ENCODE measurements at regions not wholly inside any gene's neighbourhood (a gene's known extent, or its start where the extent isn't known, plus 50 kb on each side); places are given as distances from the start of the nearest gene placed in this dataset.
A peak's percentile ranks its signal among the peaks of the same experiment; 100 is the strongest.
"Not testable (repeated sequence)": the region's sequence is repeated elsewhere in the genome, so short reads cannot be mapped to it uniquely, and the experiment has no call there.

GRCh38 chr10:53358536-53358935 is 586.0 kb upstream of the MBL2 start:
- FAIRE-seq (peak; percentile 20), DNase-seq (ENCODE audit: low read depth, low spot score) (no peak)
- no peak overlapping the region for H3K9ac ChIP-seq (ENCODE audit: control insufficient read depth, extremely low read depth, insufficient read depth, low read length)
- H3K4me3 ChIP-seq (ENCODE audit: control insufficient read depth in 2 of 3, extremely low read depth in 1 of 3, insufficient read depth in 2 of 3, low read depth in 1 of 3, low read length in 3 of 3): no peak overlapping the region
- no peaks in the 10 kb centered on the region for H3K27me3 ChIP-seq (ENCODE audit: control insufficient read depth, extremely low read depth, insufficient read depth, low read length)
- H3K79me2 ChIP-seq (ENCODE audit: control insufficient read depth, insufficient read depth, low read length): no peaks in the 10 kb centered on the region
- no peaks in the 10 kb centered on the region for H3K9me3 ChIP-seq (ENCODE audit: control insufficient read depth, low read depth, low read length)
- no peak for TF ChIP-seq EZH2 (IDR thresholded peaks at IDR 0.05; ENCODE audit: low read length)
- no peaks in the 10 kb centered on the region for H4K20me1 ChIP-seq (ENCODE audit: control insufficient read depth, extremely low read depth, insufficient read depth, low read length)
- H3K4me1 ChIP-seq (ENCODE audit: control insufficient read depth, extremely low read depth, insufficient read depth, low read length): peaks cover 16% of the 10 kb centered on the region
- dilution Hi-C loops (cut with MboI; ENCODE audit: extremely low pct_ligation_motif_present, low sequenced_read_pairs): no loop called here
- no peak overlapping the region for H2AFZ ChIP-seq (ENCODE audit: control insufficient read depth, low read length)
- no peaks in the 10 kb centered on the region for H3K36me3 ChIP-seq (ENCODE audit: control insufficient read depth in 2 of 2, extremely low read depth in 1 of 2, insufficient read depth in 2 of 2, low read length in 2 of 2)
- H3K9me1 ChIP-seq (ENCODE audit: control insufficient read depth, extremely low read depth, insufficient read depth, low read length): no peaks in the 10 kb centered on the region
- H3K4me2 ChIP-seq (ENCODE audit: control insufficient read depth, extremely low read depth, insufficient read depth, low read depth, low read length): no peak overlapping the region
- no peak overlapping the region for H3K27ac ChIP-seq (ENCODE audit: control insufficient read depth, insufficient read depth, low read length)

GRCh38 chr10:53357587-53357986 is 585.0 kb upstream of the MBL2 start:
- Histone ChIP-seq H2AFZ (ENCODE audit: control insufficient read depth, low read length) (no peak overlapping the region), H3K9me1 (ENCODE audit: control insufficient read depth, extremely low read depth, insufficient read depth, low read length) (no peaks in the 10 kb centered on the region), H3K27me3 (ENCODE audit: control insufficient read depth, extremely low read depth, insufficient read depth, low read length) (no peaks in the 10 kb centered on the region), H3K4me2 (ENCODE audit: control insufficient read depth, extremely low read depth, insufficient read depth, low read depth, low read length) (no peak overlapping the region), H3K9ac (ENCODE audit: control insufficient read depth, extremely low read depth, insufficient read depth, low read length) (no peak overlapping the region), H3K27ac (ENCODE audit: control insufficient read depth, insufficient read depth, low read length) (no peak overlapping the region), H4K20me1 (ENCODE audit: control insufficient read depth, extremely low read depth, insufficient read depth, low read length) (no peaks in the 10 kb centered on the region), H3K36me3 (ENCODE audit: control insufficient read depth in 2 of 2, extremely low read depth in 1 of 2, insufficient read depth in 2 of 2, low read length in 2 of 2) (no peaks in the 10 kb centered on the region), H3K9me3 (ENCODE audit: control insufficient read depth, low read depth, low read length) (no peaks in the 10 kb centered on the region), H3K4me3 (ENCODE audit: control insufficient read depth in 2 of 3, extremely low read depth in 1 of 3, insufficient read depth in 2 of 3, low read depth in 1 of 3, low read length in 3 of 3) (no peak overlapping the region), H3K79me2 (ENCODE audit: control insufficient read depth, insufficient read depth, low read length) (no peaks in the 10 kb centered on the region), H3K4me1 (ENCODE audit: control insufficient read depth, extremely low read depth, insufficient read depth, low read length) (peaks cover 16% of the 10 kb centered on the region)
- dilution Hi-C loops (cut with MboI; ENCODE audit: extremely low pct_ligation_motif_present, low sequenced_read_pairs): no loop called here
- FAIRE-seq (peak; percentile 80), DNase-seq (ENCODE audit: low read depth, low spot score) (peak; percentile 17)
- TF ChIP-seq CTCF (optimal IDR thresholded peaks at IDR 0.05 in 1 of 3, IDR thresholded peaks at IDR 0.05 in 1 of 3, conservative IDR thresholded peaks at IDR 0.05 in 1 of 3; ENCODE audit: extremely low read depth in 1 of 3, insufficient read depth in 2 of 3, low read length in 3 of 3) (no peak), EZH2 (IDR thresholded peaks at IDR 0.05; ENCODE audit: low read length) (no peak)

GRCh38 chr10:53356616-53357349 is 584.2 kb upstream of the MBL2 start:
- DNase-seq (ENCODE audit: low read depth, low spot score): peak; percentile 15
- no peaks in the 10 kb centered on the region for H3K9me3 ChIP-seq (ENCODE audit: control insufficient read depth, low read depth, low read length)
- dilution Hi-C loops (cut with MboI; ENCODE audit: extremely low pct_ligation_motif_present, low sequenced_read_pairs): no loop called here
- no peaks in the 10 kb centered on the region for H4K20me1 ChIP-seq (ENCODE audit: control insufficient read depth, extremely low read depth, insufficient read depth, low read length)
- H3K4me2 ChIP-seq (ENCODE audit: control insufficient read depth, extremely low read depth, insufficient read depth, low read depth, low read length): no peak overlapping the region
- no peaks in the 10 kb centered on the region for H3K9me1 ChIP-seq (ENCODE audit: control insufficient read depth, extremely low read depth, insufficient read depth, low read length)
- H3K4me1 ChIP-seq (ENCODE audit: control insufficient read depth, extremely low read depth, insufficient read depth, low read length): peaks cover 16% of the 10 kb centered on the region
- FAIRE-seq: no peak
- H3K36me3 ChIP-seq (ENCODE audit: control insufficient read depth in 2 of 2, extremely low read depth in 1 of 2, insufficient read depth in 2 of 2, low read length in 2 of 2): no peaks in the 10 kb centered on the region
- H2AFZ ChIP-seq (ENCODE audit: control insufficient read depth, low read length): no peak overlapping the region
- no peaks in the 10 kb centered on the region for H3K27me3 ChIP-seq (ENCODE audit: control insufficient read depth, extremely low read depth, insufficient read depth, low read length)
- no peak overlapping the region for H3K9ac ChIP-seq (ENCODE audit: control insufficient read depth, extremely low read depth, insufficient read depth, low read length)
- H3K79me2 ChIP-seq (ENCODE audit: control insufficient read depth, insufficient read depth, low read length): no peaks in the 10 kb centered on the region
- H3K27ac ChIP-seq (ENCODE audit: control insufficient read depth, insufficient read depth, low read length): no peak overlapping the region
- no peak overlapping the region for H3K4me3 ChIP-seq (ENCODE audit: control insufficient read depth in 2 of 3, extremely low read depth in 1 of 3, insufficient read depth in 2 of 3, low read depth in 1 of 3, low read length in 3 of 3)
- TF ChIP-seq EZH2 (IDR thresholded peaks at IDR 0.05; ENCODE audit: low read length) (no peak), CTCF (optimal IDR thresholded peaks at IDR 0.05 in 1 of 3, IDR thresholded peaks at IDR 0.05 in 1 of 3, conservative IDR thresholded peaks at IDR 0.05 in 1 of 3; ENCODE audit: extremely low read depth in 1 of 3, insufficient read depth in 2 of 3, low read length in 3 of 3) (no peak)

- H3K4me1 ChIP-seq (ENCODE audit: control insufficient read depth, extremely low read depth, insufficient read depth, low read length); DNase-seq (ENCODE audit: low read depth, low spot score); H3K9me1 ChIP-seq (ENCODE audit: control insufficient read depth, extremely low read depth, insufficient read depth, low read length); H3K4me3 ChIP-seq (ENCODE audit: control insufficient read depth in 2 of 3, extremely low read depth in 1 of 3, insufficient read depth in 2 of 3, low read depth in 1 of 3, low read length in 3 of 3); H3K9me3 ChIP-seq (ENCODE audit: control insufficient read depth, low read depth, low read length); H2AFZ ChIP-seq (ENCODE audit: control insufficient read depth, low read length); dilution Hi-C loops (cut with MboI; ENCODE audit: extremely low pct_ligation_motif_present, low sequenced_read_pairs); H3K27ac ChIP-seq (ENCODE audit: control insufficient read depth, insufficient read depth, low read length); H3K79me2 ChIP-seq (ENCODE audit: control insufficient read depth, insufficient read depth, low read length); H3K36me3 ChIP-seq (ENCODE audit: control insufficient read depth in 2 of 2, extremely low read depth in 1 of 2, insufficient read depth in 2 of 2, low read length in 2 of 2); H4K20me1 ChIP-seq (ENCODE audit: control insufficient read depth, extremely low read depth, insufficient read depth, low read length); H3K9ac ChIP-seq (ENCODE audit: control insufficient read depth, extremely low read depth, insufficient read depth, low read length); H3K4me2 ChIP-seq (ENCODE audit: control insufficient read depth, extremely low read depth, insufficient read depth, low read depth, low read length); H3K27me3 ChIP-seq (ENCODE audit: control insufficient read depth, extremely low read depth, insufficient read depth, low read length); FAIRE-seq: not testable (repeated sequence)
These were observed 569.9 kb upstream of the MBL2 start for GRCh38 chr10:53342531-53342930.
